H1 (cell line): ENCODE measurements at regions not wholly inside any gene's neighbourhood (a gene's known extent, or its start where the extent isn't known, plus 50 kb on each side); places are given as distances from the start of the nearest gene placed in this dataset.
A peak's percentile ranks its signal among the peaks of the same experiment; 100 is the strongest.

ENCODE experiments used
- CTCF ChIA-PET: fragments of 300-600 bp; sonication (Branson Sonifier 250); formaldehyde crosslinking; loops from one replicate; lab custom pipeline; 2021; ENCODE audit not compliant: partially characterized antibody; lab: Charles Lee
- POLR2A ChIA-PET: fragments of 300-600 bp; sonication (Branson Sonifier 250); formaldehyde crosslinking; loops from one replicate; lab custom pipeline; 2021; ENCODE audit warnings: inconsistent platforms; ENCODE audit not compliant: partially characterized antibody; lab: Charles Lee
- DNase-seq, 2 experiments: peaks; one replicate each; pipeline versions ENCODE4 v3.0.0 to v3.0.0-alpha.2; 2010 to 2022; ENCODE audit warnings: low spot score in 2 of 2, low read depth in 1 of 2, mixed read lengths in 1 of 2
- FAIRE-seq: peaks from 2 replicates; lab custom pipeline; 2011; peaks lifted over from hg19 to GRCh38; lab: Jason Lieb, UNC
- H2AFZ ChIP-seq: 2 replicates; pipeline ENCODE4 v1.8.1; 2012; ENCODE audit warnings: low read length, inconsistent platforms
- H2AK5ac ChIP-seq: 2 replicates; pipeline ENCODE4 v1.6.1; 2013; ENCODE audit warnings: low read depth, low read length
- H2BK120ac ChIP-seq: replicated peaks from 2 replicates; pipeline ENCODE3; 2013; ENCODE audit warnings: low read depth, low read length, inconsistent platforms
- H2BK12ac ChIP-seq: 2 replicates; pipeline ENCODE4 v1.6.1; 2013; ENCODE audit warnings: low read depth, low read length
- H2BK15ac ChIP-seq: 2 replicates; pipeline ENCODE4 v1.6.1; 2013; ENCODE audit warnings: low read length
- H2BK20ac ChIP-seq: 2 replicates; pipeline ENCODE4 v1.6.1; 2013; ENCODE audit warnings: low read length
- H2BK5ac ChIP-seq: 2 replicates; pipeline ENCODE4 v1.6.1; 2013; ENCODE audit warnings: low read depth, low read length
- H3K14ac ChIP-seq: 2 replicates; pipeline ENCODE4 v1.6.1; 2013; ENCODE audit warnings: inconsistent platforms; ENCODE audit not compliant: insufficient read length
- H3K18ac ChIP-seq: 2 replicates; pipeline ENCODE4 v1.6.1; 2013; ENCODE audit warnings: low read length; ENCODE audit errors: extremely low read depth
- H3K23ac ChIP-seq: 2 replicates; pipeline ENCODE4 v1.6.1; 2013; ENCODE audit warnings: inconsistent platforms; ENCODE audit not compliant: insufficient read length
- H3K23me2 ChIP-seq: 2 replicates; pipeline ENCODE4 v1.6.1; 2013; ENCODE audit warnings: low read depth, low read length
- H3K27ac ChIP-seq: 2 replicates; pipeline ENCODE4 v1.6.1; 2011; ENCODE audit warnings: low read depth, low read length, inconsistent platforms
- H3K27me3 ChIP-seq, 4 experiments: replicated peaks in 1 of 4; 1 replicate in 1 of 4; 2 replicates in 3 of 4; pipeline versions ENCODE4 v1.6.1 to v1.8.1; 2011 to 2013; ENCODE audit warnings: low read length in 3 of 4, mild to moderate bottlenecking in 3 of 4, inconsistent platforms in 2 of 4, mixed read lengths in 2 of 4, moderate library complexity in 1 of 4; ENCODE audit not compliant: control insufficient read depth in 3 of 4, insufficient read depth in 3 of 4; ENCODE audit errors: extremely low read depth in 1 of 4
- H3K36me3 ChIP-seq, 4 experiments: 2 replicates each; pipeline versions ENCODE4 v1.6.1 to v1.8.1; 2011 to 2013; ENCODE audit warnings: mild to moderate bottlenecking in 4 of 4, low read length in 3 of 4, moderate library complexity in 2 of 4, control low read depth in 1 of 4, inconsistent platforms in 1 of 4; ENCODE audit not compliant: insufficient read depth in 4 of 4, control insufficient read depth in 2 of 4
- H3K4ac ChIP-seq: replicated peaks from 2 replicates; pipeline ENCODE3; 2013; ENCODE audit warnings: low read length, low read depth, mixed read lengths, inconsistent platforms; ENCODE audit not compliant: insufficient read length
- H3K4me1 ChIP-seq, 4 experiments: replicated peaks in 1 of 4; 1 replicate in 1 of 4; 2 replicates in 3 of 4; pipeline versions ENCODE4 v1.6.1 to v1.8.1; 2011 to 2013; ENCODE audit warnings: low read length in 3 of 4, inconsistent platforms in 2 of 4, mixed read lengths in 1 of 4; ENCODE audit not compliant: insufficient read depth in 4 of 4, control insufficient read depth in 3 of 4
- H3K4me2 ChIP-seq, 2 experiments: 2 replicates each; pipeline versions ENCODE4 v1.6.1 to v1.8.1; 2011 to 2013; ENCODE audit warnings: low read depth in 2 of 2, low read length in 2 of 2, control low read depth in 1 of 2, inconsistent platforms in 1 of 2, mild to moderate bottlenecking in 1 of 2; ENCODE audit not compliant: insufficient read depth in 1 of 2
- H3K4me3 ChIP-seq, 4 experiments: fragments of 200-600, 300-600 bp in 1 of 4; sonication (generic), shearing (Covaris generic), sonication (Bioruptor Twin) in 1 of 4; 2 replicates each; pipeline versions ENCODE4 v1.5.1 to v1.8.1; 2011 to 2016; ENCODE audit warnings: low read length in 4 of 4, low read depth in 3 of 4, control low read depth in 2 of 4, inconsistent platforms in 2 of 4, mild to moderate bottlenecking in 2 of 4, mixed read lengths in 1 of 4, moderate library complexity in 1 of 4; ENCODE audit not compliant: insufficient read depth in 2 of 4; ENCODE audit errors: extremely low read depth in 1 of 4
- H3K56ac ChIP-seq: replicated peaks from 2 replicates; pipeline ENCODE3; 2013; ENCODE audit warnings: low read depth, mild to moderate bottlenecking, mixed read lengths, low read length, inconsistent platforms; ENCODE audit not compliant: insufficient read length
- H3K79me1 ChIP-seq: 2 replicates; pipeline ENCODE4 v1.6.1; 2013; ENCODE audit warnings: low read depth, low read length, control low read depth
- H3K79me2 ChIP-seq, 2 experiments: 2 replicates each; pipeline versions ENCODE4 v1.6.1 to v1.8.1; 2012 to 2013; ENCODE audit warnings: low read length in 2 of 2, mild to moderate bottlenecking in 2 of 2, inconsistent platforms in 1 of 2; ENCODE audit not compliant: insufficient read depth in 2 of 2, control insufficient read depth in 1 of 2
- H3K9ac ChIP-seq, 4 experiments: replicated peaks in 1 of 4; 1 replicate in 1 of 4; 2 replicates in 3 of 4; pipeline versions ENCODE4 v1.6.1 to v1.8.1; 2011 to 2013; ENCODE audit warnings: low read depth in 3 of 4, low read length in 3 of 4, control low read depth in 2 of 4, mild to moderate bottlenecking in 2 of 4, moderate library complexity in 2 of 4, inconsistent platforms in 1 of 4; ENCODE audit errors: extremely low read depth in 1 of 4
- H3K9me3 ChIP-seq, 2 experiments: 2 replicates each; pipeline versions ENCODE4 v1.6.1 to v1.8.1; 2012 to 2013; ENCODE audit warnings: mild to moderate bottlenecking in 2 of 2, moderate library complexity in 2 of 2, control low read depth in 1 of 2, inconsistent platforms in 1 of 2, low read depth in 1 of 2, low read length in 1 of 2, mixed read lengths in 1 of 2; ENCODE audit not compliant: insufficient read depth in 2 of 2
- H4K20me1 ChIP-seq, 2 experiments: replicated peaks in 1 of 2; 2 replicates each; pipeline versions ENCODE3 to v1.8.1; 2011 to 2013; ENCODE audit warnings: inconsistent platforms in 2 of 2, low read length in 2 of 2, mild to moderate bottlenecking in 1 of 2; ENCODE audit not compliant: insufficient read depth in 2 of 2, control insufficient read depth in 1 of 2
- H4K5ac ChIP-seq: 2 replicates; pipeline ENCODE4 v1.6.1; 2013; ENCODE audit warnings: low read length, low read depth, mixed read lengths, inconsistent platforms; ENCODE audit not compliant: insufficient read length
- H4K8ac ChIP-seq: 2 replicates; pipeline ENCODE4 v1.8.0; 2013; ENCODE audit warnings: mild to moderate bottlenecking, moderate library complexity, low read length, inconsistent platforms; ENCODE audit not compliant: insufficient read depth; ENCODE audit errors: extremely low read depth
- H4K91ac ChIP-seq: replicated peaks from 2 replicates; pipeline ENCODE3; 2013; ENCODE audit warnings: low read length, mixed read lengths, inconsistent platforms; ENCODE audit not compliant: insufficient read length
- ATF2 ChIP-seq: IDR thresholded peaks from 2 replicates; pipeline ENCODE4 v1.6.1; 2012; ENCODE audit warnings: low read length, inconsistent platforms
- BRCA1 ChIP-seq: IDR thresholded peaks from 2 replicates; pipeline ENCODE4 v1.6.1; 2012; ENCODE audit warnings: low read depth, low read length, improper control_type of control experiment
- CEBPB ChIP-seq: IDR thresholded peaks from 2 replicates; pipeline ENCODE4 v1.6.1; 2012; ENCODE audit warnings: low read depth, low read length
- EGR1 ChIP-seq: IDR thresholded peaks from 2 replicates; pipeline ENCODE4 v1.6.1; 2011; ENCODE audit warnings: low read depth, low read length, borderline replicate concordance
- FOSL1 ChIP-seq: IDR thresholded peaks from 2 replicates; pipeline ENCODE4 v1.6.1; 2011; ENCODE audit warnings: mild to moderate bottlenecking, low read depth, low read length, moderate library complexity; ENCODE audit not compliant: insufficient read depth
- GABPA ChIP-seq: IDR thresholded peaks from 2 replicates; pipeline ENCODE4 v1.6.1; 2011; ENCODE audit warnings: mild to moderate bottlenecking, low read length, moderate library complexity, borderline replicate concordance; ENCODE audit not compliant: insufficient read depth
- KDM5A ChIP-seq: fragments of 200-600 bp; IDR thresholded peaks from 2 replicates; pipeline ENCODE4 v1.7.1; 2012; ENCODE audit warnings: mild to moderate bottlenecking, low read length, inconsistent platforms, mixed read lengths
- POLR2A ChIP-seq, 2 experiments: IDR thresholded peaks; 1 replicate in 1 of 2; 2 replicates in 1 of 2; pipeline ENCODE4 v1.6.1; 2011; ENCODE audit warnings: low read depth in 2 of 2, low read length in 2 of 2, mild to moderate bottlenecking in 2 of 2; ENCODE audit errors: control extremely low read depth in 1 of 2
- SIRT6 ChIP-seq: IDR thresholded peaks from one replicate; pipeline ENCODE4 v1.7.1; 2012; ENCODE audit warnings: low read length, inconsistent platforms
- USF2 ChIP-seq: IDR thresholded peaks from 2 replicates; pipeline ENCODE4 v1.6.1; 2011; ENCODE audit warnings: low read length, improper control_type of control experiment
- YY1 ChIP-seq: IDR thresholded peaks from 2 replicates; pipeline ENCODE4 v1.6.1; 2011; ENCODE audit warnings: low read depth, mild to moderate bottlenecking, low read length
- WGBS, 2 experiments: shearing (Covaris generic) in 1 of 2; methylation state at CpG; one replicate each; pipeline versions ENCODE4 v1.1.6 to v1.1.7; 2013 to 2015; ENCODE audit warnings: low lambda C conversion rate in 2 of 2, mixed read lengths in 2 of 2, inconsistent platforms in 1 of 2, low coverage in 1 of 2, missing lambda C conversion rate in 1 of 2; ENCODE audit not compliant: insufficient replicate concordance in 2 of 2, insufficient coverage in 1 of 2, insufficient read length in 1 of 2; ENCODE audit errors: extremely low coverage in 1 of 2, missing lambda C conversion rate in 1 of 2; 5-methylcytosine and 5-hydroxymethylcytosine counted together

- Histone ChIP-seq H4K91ac (no peak overlapping the region), H4K5ac (no peak overlapping the region), H2AFZ (0 out of 2 replicates have a peak overlapping the region, but pooled peaks have one; percentile 40), H4K20me1 (no peaks in the 10 kb centered on the region), H3K27ac (no peak overlapping the region), H2BK5ac (no peak overlapping the region), H4K8ac (no peak overlapping the region), H2BK12ac (no peak overlapping the region), H3K79me1 (no peaks in the 10 kb centered on the region), H3K36me3 (no peaks in the 10 kb centered on the region; a peak in 1 of 8 replicates), H3K79me2 (no peaks in the 10 kb centered on the region), H3K23ac (no peak overlapping the region), H3K4me1 (no peaks in the 10 kb centered on the region), H3K9me3 (peaks cover 2 to 5% of the 10 kb centered on the region in 2 experiments; a peak in 2 of 4 replicates), H3K56ac (no peak overlapping the region), H2AK5ac (no peak overlapping the region), H2BK20ac (no peak overlapping the region), H3K23me2 (no peaks in the 10 kb centered on the region), H3K4me2 (no peak overlapping the region), H2BK120ac (no peak overlapping the region), H3K14ac (no peak overlapping the region), H3K9ac (no peak overlapping the region), H2BK15ac (no peak overlapping the region), H3K18ac (no peak overlapping the region), H3K4me3 (no peak overlapping the region), H3K27me3 (no peaks in the 10 kb centered on the region), H3K4ac (no peak overlapping the region)
- CTCF ChIA-PET: interaction anchor here (1.0 to 1.5 kb wide), 7 partner anchors 12 to 105 kb away, joined by 3 to 4 read pairs (median 3); no protein-coding TSS in a partner anchor
- POLR2A ChIA-PET: no interaction called here
- WGBS, 2 experiments: 83% methylated on average over 4 of the region's 4 CpGs; no CpG with 5 or more reads in 1 of the 2 experiments
- TF ChIP-seq USF2: no peak
- TF ChIP-seq GABPA: no peak
- no peak for TF ChIP-seq ATF2
- TF ChIP-seq FOSL1: no peak
- no peak for TF ChIP-seq EGR1
- TF ChIP-seq SIRT6: no peak
- no peak for TF ChIP-seq KDM5A
- TF ChIP-seq BRCA1: no peak
- no peak for TF ChIP-seq YY1
- TF ChIP-seq CEBPB: no peak
- no peak for TF ChIP-seq POLR2A (IDR thresholded peaks at IDR 0.05; ENCODE audit: control extremely low read depth in 1 of 2, low read depth in 2 of 2, low read length in 2 of 2)
- no peak for FAIRE-seq
- no peak for DNase-seq
These were observed 63.7 kb upstream of the PLCL2 start for GRCh38 chr3:16821053-16821452.
